ENCODE measurements at regions not wholly inside any gene's neighbourhood (a gene's known extent, or its start where the extent isn't known, plus 50 kb on each side); places are given as distances from the start of the nearest gene placed in this dataset.

GRCh38 chr7:106606120-106606519 is 54.8 kb downstream of the CCDC71L start:
- DNase-seq (ENCODE audit: low spot score): no peak

GRCh38 chr7:106604971-106605370 is 56.0 kb downstream of the CCDC71L start:
- peak; percentile 8 for DNase-seq (ENCODE audit: low spot score)

GRCh38 chr7:106604303-106604924 is 56.5 kb downstream of the CCDC71L start:
- DNase-seq (ENCODE audit: low spot score): no peak

- no peak for DNase-seq (ENCODE audit: low spot score)
These were observed 57.6 kb downstream of the CCDC71L start for GRCh38 chr7:106603346-106603745.

GRCh38 chr7:106602062-106602461 is 58.9 kb downstream of the CCDC71L start:
- no peak for DNase-seq (ENCODE audit: low spot score)

- DNase-seq (ENCODE audit: low spot score): no peak
These were observed 60.2 kb downstream of the CCDC71L start for GRCh38 chr7:106600569-106601373.

- no peak for DNase-seq (ENCODE audit: low spot score)
These were observed 61.6 kb downstream of the CCDC71L start for GRCh38 chr7:106599343-106599698.

GRCh38 chr7:106598663-106599342 is 62.2 kb downstream of the CCDC71L start:
- DNase-seq (ENCODE audit: low spot score): peak; percentile 66

- DNase-seq (ENCODE audit: low spot score): no peak
These were observed 63.0 kb downstream of the CCDC71L start for GRCh38 chr7:106597751-106598546.

- no peak for DNase-seq (ENCODE audit: low spot score)
These were observed 63.9 kb downstream of the CCDC71L start for GRCh38 chr7:106597014-106597413.

GRCh38 chr7:106595922-106596321 is 65.0 kb downstream of the CCDC71L start:
- DNase-seq (ENCODE audit: low spot score): no peak

GRCh38 chr7:106593028-106593417 is 67.9 kb downstream of the CCDC71L start:
- DNase-seq (ENCODE audit: low spot score): no peak

- DNase-seq (ENCODE audit: low spot score): no peak
These were observed 68.5 kb downstream of the CCDC71L start for GRCh38 chr7:106592282-106593027.

GRCh38 chr7:106591146-106591545 is 69.8 kb downstream of the CCDC71L start:
- no peak for DNase-seq (ENCODE audit: low spot score)

- no peak for DNase-seq (ENCODE audit: low spot score)
These were observed 70.6 kb downstream of the CCDC71L start for GRCh38 chr7:106590209-106590816.

- peak; percentile 18 for DNase-seq (ENCODE audit: low spot score)
These were observed 71.6 kb downstream of the CCDC71L start for GRCh38 chr7:106589198-106589879.

GRCh38 chr7:106588422-106589197 is 72.3 kb downstream of the CCDC71L start:
- no peak for DNase-seq (ENCODE audit: low spot score)

- DNase-seq (ENCODE audit: low spot score): no peak
These were observed 75.8 kb downstream of the CCDC71L start for GRCh38 chr7:106584914-106585759.
